22Rv1 (cell line): ENCODE measurements at regions not wholly inside any gene's neighbourhood (a gene's known extent, or its start where the extent isn't known, plus 50 kb on each side); places are given as distances from the start of the nearest gene placed in this dataset.

ENCODE experiments used
- ZFX ChIP-seq: fragments of 450-650 bp; IDR thresholded peaks from 2 replicates; pipeline ENCODE4 v1.6.1; 2017; ENCODE audit warnings: antibody characterized with exemption, borderline replicate concordance
- TF ChIP-seq, protein P1 (sequence below): fragments of 450-650 bp; IDR thresholded peaks from 2 replicates; pipeline ENCODE4 v1.5.1; 2017; ENCODE audit warnings: mild to moderate bottlenecking

DNA sequence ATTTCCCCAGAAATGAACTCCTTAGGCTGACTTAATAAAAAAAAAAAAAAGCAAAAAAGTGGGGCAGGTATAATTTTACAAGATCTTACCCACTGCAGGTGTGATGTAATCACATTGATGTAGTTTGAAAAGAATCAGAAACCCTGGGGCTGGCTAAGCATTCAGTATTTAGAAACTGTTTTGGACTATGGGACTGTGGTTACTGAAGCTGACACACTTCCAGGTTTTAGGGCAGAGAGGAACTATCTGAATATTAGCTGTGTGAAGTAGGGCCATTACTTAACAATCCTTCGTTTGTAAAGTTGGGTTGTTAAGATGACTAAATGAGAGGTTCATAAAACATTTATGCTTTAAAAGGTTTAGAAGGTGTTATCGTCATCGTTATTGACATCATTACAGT is 165.3 kb downstream of the FASLG start:
- TF ChIP-seq, protein P1, sequence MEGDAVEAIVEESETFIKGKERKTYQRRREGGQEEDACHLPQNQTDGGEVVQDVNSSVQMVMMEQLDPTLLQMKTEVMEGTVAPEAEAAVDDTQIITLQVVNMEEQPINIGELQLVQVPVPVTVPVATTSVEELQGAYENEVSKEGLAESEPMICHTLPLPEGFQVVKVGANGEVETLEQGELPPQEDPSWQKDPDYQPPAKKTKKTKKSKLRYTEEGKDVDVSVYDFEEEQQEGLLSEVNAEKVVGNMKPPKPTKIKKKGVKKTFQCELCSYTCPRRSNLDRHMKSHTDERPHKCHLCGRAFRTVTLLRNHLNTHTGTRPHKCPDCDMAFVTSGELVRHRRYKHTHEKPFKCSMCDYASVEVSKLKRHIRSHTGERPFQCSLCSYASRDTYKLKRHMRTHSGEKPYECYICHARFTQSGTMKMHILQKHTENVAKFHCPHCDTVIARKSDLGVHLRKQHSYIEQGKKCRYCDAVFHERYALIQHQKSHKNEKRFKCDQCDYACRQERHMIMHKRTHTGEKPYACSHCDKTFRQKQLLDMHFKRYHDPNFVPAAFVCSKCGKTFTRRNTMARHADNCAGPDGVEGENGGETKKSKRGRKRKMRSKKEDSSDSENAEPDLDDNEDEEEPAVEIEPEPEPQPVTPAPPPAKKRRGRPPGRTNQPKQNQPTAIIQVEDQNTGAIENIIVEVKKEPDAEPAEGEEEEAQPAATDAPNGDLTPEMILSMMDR: no peak
- TF ChIP-seq ZFX: no peak
